ENCODE measurements at regions not wholly inside any gene's neighbourhood (a gene's known extent, or its start where the extent isn't known, plus 50 kb on each side); places are given as distances from the start of the nearest gene placed in this dataset.
A peak's percentile ranks its signal among the peaks of the same experiment; 100 is the strongest.
"Not testable (repeated sequence)": the region's sequence is repeated elsewhere in the genome, so short reads cannot be mapped to it uniquely, and the experiment has no call there.

DNA sequence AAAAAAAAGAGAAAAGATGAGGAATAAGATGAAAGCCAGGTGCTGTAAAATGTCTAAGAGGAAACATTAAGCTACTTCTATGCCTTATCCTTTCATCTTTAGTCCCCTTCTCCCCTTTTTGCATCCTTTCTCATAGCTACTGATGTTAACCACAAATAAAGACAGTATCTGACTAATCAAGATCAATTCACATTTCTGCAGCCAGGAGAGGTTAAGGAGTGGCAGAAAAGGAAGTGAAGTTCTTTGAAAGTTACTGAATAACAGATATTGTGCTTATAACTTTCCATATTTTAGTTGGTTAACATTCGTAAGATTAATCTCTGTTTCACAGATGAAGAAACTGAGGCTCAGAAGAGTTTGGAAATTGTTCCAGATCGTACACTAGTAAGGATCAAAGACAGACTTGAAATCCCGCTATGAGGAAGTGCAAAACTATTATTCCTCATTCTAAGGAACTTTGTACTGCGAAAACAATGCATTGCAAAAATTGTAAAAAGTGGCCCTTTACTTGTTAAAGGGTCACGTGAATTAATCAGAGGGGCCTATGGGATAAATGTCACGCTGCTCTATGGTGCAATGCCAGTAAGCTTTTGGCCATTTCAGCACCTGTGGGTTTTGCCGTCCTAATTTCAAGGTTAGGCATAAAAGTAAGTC lies 117.7 kb upstream of the GRM7 start:
- DNase-seq = no peak

DNA sequence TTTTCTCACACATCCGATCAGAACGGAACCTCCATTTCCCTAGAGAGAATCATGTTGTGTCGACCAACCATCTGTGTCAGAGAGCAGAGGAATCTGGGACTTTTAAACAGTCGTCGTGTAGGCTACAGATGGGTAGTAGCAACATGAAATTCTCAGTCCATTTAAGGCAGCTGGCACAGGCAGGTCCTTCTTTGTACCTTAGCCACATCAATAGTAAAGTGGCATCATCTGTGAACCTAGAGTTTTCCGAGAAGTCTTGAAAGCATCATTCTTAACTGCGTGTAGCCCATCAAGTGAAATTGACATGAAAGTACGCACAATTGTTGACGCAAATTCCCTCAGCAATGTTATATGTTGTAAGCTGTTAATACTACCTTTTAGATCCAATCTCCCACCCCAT lies 114.5 kb upstream of the GRM7 start:
- DNase-seq = no peak

DNA sequence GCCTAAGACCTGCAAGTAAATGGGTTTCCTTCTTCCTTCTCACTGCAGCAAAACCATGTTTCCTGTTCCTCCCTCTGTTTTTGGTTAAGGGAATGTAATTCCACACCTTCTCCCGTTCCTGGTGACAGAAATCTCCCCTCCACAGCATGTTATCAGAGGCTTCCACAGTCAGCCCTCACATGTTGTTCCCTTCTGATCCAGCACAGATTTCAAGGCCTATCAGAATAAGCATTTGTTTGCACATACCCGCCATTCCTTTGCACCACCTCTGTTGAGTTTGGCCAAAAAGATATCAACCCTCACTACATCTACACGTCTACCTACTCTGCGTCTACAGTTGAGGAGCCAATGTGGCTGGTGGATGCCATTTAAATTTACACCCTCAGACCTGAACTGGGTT lies 113.9 kb upstream of the GRM7 start:
- DNase-seq = no peak

DNA sequence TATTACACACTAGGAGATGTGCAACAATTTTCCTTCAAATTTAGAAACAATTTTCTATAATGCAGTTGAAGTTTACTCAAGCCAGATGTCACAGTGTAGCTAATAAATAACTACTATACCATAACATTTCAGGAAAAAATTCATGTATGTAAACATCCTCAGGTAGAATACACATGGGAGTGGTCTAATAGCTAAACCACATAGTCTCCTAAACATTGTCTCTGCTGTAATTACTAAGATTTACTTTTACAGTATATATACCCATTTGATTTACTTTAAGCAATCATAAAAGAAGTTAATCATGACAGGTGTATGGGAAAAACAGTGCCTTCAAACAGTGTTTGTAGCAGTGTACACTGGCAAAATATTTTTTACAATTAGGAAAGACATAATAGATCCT lies 110.1 kb upstream of the GRM7 start:
- DNase-seq = no peak

DNA sequence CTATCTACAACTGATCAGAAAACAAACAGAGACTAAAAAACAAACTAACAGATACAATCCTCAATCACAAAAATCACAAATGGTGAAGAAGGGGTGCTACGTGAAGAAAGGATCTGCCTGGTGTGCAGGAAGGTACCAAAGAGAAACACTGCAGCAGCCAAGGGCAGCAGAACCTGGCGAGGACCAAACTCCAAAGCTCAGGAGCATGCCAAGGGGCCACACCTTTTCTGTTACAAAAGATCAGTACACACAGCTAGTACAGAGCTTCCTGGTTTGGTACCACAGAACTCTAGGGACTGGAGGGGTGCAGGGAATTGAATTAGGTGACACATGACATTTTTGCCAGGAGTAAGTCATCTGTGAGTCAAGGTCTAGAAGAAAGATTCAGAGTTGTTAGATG lies 107.4 kb upstream of the GRM7 start:
- DNase-seq = no peak

DNA sequence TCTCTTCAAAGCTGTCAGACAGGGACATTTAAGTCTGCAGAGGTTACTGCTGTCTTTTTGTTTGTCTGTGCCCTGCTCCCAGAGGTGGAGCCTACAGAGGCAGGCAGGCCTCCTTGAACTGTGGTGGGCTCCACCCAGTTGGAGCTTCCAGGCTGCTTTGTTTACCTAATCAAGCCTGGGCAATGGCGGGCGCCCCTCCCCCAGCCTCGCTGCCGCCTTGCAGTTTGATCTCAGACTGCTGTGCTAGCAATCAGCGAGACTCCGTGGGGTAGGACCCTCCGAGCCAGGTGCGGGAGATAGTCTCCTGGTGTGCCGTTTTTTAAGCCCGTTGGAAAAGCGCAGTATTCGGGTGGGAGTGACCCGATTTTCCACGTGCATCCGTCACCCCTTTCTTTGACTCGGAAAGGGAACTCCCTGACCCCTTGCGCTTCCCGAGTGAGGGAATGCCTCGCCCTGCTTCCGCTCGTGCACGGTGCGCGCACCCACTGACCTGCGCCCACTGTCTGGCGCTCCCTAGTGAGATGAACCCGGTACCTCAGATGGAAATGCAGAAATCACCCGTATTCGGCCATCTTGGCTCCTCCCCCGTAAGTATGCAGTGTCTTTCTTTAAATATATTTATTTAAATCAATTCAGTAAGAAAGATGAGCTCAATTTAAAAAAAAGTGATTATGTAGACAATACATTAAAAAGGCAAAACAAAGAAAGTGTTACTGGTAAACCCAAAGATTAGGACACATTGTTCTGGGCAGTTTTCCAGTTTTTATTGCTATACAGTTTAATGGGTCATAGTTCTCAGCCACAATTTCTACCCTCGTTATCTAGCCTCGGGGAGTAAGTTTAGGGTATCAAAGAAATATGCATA lies 91.2 kb upstream of the GRM7 start:
- not testable (repeated sequence) for DNase-seq

DNA sequence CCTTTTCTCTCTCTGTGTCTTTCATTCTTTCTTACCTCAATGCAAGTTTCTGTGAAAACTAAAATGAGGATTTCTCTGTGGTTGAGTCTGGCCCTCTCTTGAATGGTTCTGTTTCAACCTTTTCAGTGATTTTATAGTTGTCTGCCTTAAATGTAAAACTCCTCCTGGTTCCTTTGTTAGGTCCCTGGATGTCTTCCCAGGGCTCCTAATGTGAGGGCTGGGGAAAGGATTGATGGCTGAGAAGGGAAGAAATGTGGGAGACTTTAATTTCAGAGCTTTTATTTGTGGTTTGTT lies 90.6 kb upstream of the GRM7 start:
- no peak for DNase-seq

DNA sequence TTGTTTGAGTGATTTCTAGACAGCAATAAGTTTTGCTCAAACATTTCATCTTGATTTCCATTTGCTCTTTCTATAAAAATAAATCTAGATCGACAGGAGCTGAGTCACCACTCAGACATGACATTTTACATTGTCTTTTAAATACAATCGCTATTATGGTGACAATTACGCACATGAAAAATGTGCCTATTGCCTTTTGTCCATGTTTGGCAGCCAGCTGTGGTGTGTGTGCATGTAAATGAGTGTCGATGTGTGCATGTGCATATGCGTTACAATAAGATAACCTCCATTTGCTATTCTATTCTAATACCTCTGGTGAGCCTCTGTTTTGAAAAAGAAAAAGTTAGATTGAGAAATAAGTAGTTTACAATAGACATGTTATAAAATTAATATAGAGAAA lies 89.7 kb upstream of the GRM7 start:
- DNase-seq = no peak

DNA sequence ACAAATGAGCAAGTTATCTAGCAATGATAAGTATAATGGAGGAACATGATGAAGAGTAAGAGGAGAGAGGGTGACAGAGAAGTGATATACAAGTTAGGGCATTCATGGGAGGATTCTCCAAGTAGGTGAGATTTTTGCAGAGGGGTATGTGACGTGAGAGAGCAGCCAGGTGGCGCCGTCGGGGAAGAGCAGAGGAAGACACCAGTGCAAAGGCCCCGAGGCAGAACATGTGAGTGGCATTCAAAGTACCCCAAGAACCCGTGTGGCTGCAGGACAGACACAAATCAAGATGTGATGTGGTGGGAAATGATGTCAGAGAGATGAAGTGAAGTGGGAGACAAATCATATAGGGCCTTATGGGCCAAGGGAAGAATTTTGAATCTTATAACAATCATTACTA lies 81.8 kb upstream of the GRM7 start:
- DNase-seq = no peak

DNA sequence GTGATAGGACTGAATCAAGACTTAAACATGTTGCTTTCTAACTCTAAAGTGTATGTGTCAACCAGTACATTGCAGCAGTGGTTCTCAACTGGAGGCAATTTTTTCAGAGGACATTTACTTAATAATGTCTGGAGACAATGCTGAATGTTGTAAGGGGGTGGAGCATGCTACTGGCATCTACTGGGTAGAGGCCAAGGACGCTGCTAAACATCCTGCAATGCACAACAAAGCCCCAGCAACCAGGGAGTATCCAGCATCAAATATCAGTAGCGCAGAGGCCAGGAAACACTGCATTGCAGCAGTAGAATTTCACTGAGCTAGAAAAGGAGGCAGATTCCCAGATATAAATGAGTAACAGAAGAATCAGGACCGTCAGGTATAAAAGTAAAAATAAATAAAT lies 79.8 kb upstream of the GRM7 start:
- no peak for DNase-seq

DNA sequence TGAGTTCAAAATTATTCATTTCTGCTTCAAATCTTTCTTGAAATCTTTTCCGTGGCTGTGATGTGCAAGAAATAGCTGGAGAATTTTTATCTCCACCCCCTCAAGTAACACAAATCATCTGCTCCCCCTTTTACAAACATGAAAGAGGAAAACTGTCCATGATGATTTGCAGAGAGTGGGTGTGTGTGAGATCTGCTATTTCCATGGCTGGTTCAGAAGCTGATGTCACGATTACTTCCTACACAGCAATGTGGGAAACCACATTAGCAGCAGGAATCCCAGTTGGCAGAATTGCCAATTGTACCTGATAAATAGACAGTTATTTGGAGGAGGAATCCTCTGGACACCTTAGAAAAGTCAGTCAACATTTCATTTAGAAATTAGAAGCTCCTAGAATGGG lies 75.2 kb upstream of the GRM7 start:
- DNase-seq = no peak

DNA sequence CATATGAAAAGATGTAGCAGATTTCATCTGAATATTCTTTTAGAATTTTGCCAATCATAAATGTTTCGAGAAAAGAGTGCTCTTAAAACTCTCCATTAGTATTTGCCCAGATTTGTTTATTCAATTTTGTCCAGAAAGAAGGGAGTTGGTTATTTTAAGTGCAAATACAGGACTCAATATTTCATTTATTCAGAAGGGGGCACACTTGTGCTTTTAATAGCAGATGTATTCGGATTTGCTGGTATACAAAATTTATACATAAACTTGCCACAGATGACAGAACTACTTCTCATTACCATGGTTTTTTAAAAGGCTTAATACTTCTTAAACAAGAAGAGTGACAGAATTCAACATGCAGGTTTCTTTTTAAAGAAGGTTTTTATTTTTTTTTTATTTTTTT lies 69.8 kb upstream of the GRM7 start:
- no peak for DNase-seq

DNA sequence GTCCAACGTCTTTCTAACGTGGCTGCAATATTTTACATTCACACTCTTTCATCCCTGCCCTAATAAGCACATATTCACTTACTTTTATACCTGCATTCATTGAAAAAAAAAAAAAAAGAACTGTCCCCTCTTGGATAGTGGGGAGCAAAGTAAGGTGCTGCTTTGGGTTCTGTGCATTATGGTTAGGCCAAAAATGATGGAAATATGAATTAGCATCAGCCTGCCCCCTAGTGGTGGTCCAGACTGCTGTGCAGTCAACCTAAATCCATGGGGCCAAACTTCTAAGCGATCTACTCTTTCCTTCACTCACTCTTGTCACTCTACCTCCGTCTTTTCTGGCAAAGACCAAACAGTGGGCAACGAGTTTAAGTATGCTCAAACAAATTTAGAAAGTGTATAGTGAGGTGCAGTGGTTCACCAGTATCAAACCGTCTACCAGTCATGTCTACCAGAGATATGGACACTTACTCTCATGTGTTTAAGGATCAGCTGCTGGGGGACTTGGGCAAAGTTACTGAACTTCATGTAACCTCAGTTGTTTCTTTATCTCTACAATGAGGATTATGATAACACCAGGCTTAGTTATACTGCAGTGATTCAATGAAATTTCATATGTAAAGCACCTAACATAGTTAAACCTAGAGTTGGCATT lies 61.5 kb upstream of the GRM7 start:
- peak; percentile 24 for DNase-seq

DNA sequence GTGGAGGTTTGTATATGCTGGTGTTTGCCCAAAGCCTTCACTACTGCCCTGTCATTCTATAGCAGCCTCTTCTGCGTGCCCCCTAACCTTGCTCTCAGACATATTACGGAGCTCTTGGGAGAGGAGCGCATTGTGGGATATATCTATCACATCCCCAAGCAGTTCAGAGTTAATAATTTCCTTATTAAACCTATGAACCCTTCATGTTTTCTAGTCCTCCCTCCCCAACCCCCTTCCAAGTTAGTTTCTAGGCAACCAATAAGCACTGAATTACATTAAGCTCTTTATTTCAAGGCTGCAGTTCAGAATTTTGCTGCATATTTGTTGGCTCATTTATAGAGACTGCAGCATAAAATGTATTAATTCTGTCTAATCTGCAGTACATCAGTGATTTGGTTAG lies 57.3 kb upstream of the GRM7 start:
- DNase-seq = no peak

DNA sequence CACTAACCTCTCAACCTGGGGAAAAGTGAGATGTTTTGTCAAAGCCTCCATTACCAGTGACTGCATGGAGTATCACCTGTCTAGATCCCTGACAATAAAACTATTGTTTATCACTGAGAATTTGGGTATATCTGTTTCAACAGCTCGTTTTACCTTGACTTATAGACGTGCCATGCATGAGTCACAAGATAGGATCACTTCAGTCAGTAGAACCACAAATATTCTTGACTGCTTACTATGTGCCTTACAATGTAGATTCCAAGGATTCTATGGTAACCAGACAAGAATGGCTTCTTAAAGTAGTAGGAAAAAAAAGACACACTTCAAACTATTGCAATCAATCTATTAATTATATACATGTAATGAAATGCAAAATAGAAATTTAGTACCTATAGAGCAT lies 55.7 kb upstream of the GRM7 start:
- no peak for DNase-seq

DNA sequence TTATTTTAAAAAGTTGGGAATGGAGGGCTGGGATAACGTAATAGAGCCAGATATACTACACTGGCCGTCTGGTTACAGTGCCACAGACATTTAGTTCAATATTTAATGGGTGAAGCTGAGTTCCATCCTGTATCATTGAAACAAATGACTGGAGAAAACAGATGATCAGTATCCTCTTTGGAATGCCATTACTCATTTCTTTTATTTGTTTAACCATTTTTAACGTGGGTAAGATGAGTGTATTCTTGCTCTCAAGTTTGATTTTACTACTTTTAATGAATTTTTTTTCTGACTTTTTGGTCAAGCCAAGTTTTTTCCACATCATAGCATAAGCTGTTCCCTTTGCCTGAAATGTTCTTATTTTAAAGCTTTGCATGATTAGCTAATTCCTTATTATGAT lies 53.9 kb upstream of the GRM7 start:
- no peak for DNase-seq

DNA sequence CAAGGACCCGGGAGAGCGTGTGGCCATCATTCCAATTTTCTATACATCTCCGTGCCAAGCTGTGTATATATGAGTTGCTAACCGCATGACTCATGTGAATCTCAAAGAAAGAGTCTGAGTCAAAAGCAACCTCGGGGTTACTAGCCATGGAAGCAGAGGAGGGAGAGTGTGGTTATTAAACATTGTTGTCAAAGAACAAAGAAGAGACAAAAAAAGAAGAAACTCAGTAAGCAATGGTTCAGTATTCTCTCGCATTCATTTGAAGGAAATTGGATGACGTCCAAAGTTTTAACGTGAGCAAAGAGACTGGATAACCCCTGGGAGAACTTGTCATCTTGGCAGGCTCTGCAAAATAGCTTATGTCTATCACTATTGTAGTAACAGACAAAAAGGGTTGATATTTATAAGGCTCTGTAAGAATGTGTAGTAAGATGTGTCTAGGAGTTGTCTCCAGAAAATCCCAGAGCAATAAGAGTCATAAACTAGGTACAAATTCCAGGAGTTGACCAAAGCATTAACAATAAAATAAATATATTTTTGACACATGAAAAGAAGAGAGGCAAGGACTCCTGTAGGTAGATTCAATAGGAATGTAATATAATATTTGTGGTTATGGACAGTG lies 52.8 kb upstream of the GRM7 start:
- DNase-seq = no peak

DNA sequence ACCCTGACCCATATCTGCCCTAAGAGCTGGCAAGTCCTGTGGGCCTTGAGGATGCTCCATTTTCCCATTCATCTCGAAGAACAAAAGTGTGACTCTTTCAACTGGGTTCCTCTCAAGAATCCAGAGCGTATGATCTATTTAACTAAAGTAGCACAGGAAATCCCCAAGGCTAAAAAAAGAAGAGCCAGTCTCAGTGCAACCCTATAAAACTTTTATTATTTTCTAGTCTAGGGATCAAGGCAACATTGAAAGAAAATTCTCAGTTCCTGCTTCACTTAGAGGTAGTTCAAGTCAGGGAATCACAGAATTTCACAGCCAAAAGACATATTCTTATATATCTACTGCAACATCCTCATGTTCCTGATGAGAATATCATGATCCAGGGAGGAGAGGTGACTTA lies 51.6 kb upstream of the GRM7 start:
- no peak for DNase-seq

Measured in stimulated activated CD4-positive, alpha-beta T cell treated with anti-CD3 and anti-CD28 coated beads, Interleukin-1b, Interleukin-23, amount 100 ng/mL, for 48 hours (primary cell).